ENCODE measurements at regions not wholly inside any gene's neighbourhood (a gene's known extent, or its start where the extent isn't known, plus 50 kb on each side); places are given as distances from the start of the nearest gene placed in this dataset.

GRCh38 chr6:101212640-101213039 lies 180.9 kb upstream of the GRIK2 start:
- DNase-seq (ENCODE audit: low read depth): no peak

GRCh38 chr6:101222007-101222406 lies 171.5 kb upstream of the GRIK2 start:
- DNase-seq (ENCODE audit: low read depth): no peak

- DNase-seq (ENCODE audit: low read depth): no peak
Observed at GRCh38 chr6:101224751-101225150, 168.8 kb upstream of the GRIK2 start.

DNA sequence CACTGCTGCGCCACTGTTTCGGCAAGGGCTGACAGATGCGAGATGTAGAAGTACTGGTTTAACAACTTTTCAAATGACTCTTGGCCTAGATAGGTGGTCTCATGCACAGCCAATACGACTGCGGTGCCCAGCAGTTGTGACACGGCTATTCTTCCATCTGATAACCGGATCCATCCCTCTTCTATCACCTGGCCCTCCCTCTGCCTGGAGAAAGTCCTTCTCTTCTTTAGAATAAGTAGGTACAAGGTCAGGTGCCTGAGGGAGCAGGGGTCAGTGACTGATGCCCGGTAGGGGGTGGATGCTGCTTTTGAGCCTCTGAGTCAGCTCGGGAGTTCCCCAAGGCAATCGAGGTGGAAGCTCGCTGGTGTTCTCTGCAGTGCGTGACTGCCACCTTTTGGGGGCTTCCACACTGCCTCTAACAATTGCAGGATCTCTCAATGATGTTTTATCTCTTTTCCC lies 166.8 kb upstream of the GRIK2 start:
- DNase-seq (ENCODE audit: low read depth): no peak

GRCh38 chr6:101230866-101231265 lies 162.6 kb upstream of the GRIK2 start:
- no peak for DNase-seq (ENCODE audit: low read depth)

- no peak for DNase-seq (ENCODE audit: low read depth)
Observed at GRCh38 chr6:101231606-101232235, 161.8 kb upstream of the GRIK2 start.

DNA sequence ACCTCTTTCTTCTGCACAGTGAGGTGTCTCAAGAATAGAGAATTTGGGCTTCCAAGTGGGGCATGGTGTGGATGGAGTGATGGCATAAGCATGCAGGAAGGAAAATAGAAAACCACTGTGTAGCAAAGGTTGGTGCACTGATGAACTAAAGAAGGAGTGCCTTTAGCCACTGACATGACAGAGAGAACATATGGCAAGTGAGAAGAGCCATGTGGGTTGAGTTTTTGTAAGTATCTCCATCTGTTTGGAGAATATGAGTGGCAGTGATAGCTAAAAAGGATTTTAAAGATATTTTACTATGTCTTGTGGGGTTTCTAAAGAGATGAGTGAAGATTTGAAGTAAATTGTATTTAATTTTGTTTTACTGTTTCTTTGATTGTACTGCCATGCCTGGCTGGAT lies 160.5 kb upstream of the GRIK2 start:
- no peak for DNase-seq (ENCODE audit: low read depth)

DNA sequence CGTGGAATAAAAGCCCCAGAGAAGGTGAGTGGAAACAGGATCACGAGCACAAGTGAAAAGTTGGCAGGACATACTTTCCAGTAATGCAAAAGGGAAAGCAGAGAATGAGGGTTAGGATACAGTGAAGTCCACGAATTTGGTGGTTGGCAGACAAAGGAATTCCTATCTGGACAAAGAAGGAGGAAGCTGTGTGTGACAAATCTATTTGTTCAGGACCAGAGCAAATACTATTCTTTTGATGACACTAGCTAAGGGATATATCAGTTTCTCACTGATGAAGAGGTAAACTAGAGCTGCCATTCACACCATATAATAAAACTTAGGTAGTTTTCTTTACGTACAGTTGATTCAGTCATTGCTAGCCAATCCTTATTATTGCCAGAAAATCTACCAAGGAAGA lies 156.8 kb upstream of the GRIK2 start:
- no peak for DNase-seq (ENCODE audit: low read depth)

- DNase-seq (ENCODE audit: low read depth): no peak
Observed at GRCh38 chr6:101241442-101241841, 152.1 kb upstream of the GRIK2 start.

GRCh38 chr6:101249470-101249869 lies 144.0 kb upstream of the GRIK2 start:
- DNase-seq (ENCODE audit: low read depth): no peak

DNA sequence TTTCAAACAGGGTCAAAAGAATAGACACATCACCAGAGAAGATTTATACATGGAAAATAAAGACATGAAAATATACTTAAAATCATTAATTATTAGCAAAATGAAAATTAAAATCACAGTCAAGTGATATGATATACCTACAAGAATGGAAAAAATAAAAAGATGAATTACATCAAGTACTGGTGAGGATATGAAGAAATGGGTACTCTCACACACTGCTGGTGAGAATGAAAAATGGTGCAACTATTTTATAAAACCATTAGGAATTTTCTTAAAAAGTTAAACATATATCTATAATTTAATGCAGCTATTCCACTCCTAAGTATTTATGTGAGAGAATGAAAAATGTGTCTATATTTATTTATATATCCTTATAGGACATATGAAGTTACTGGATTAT lies 136.3 kb upstream of the GRIK2 start:
- no peak for DNase-seq (ENCODE audit: low read depth)

DNA sequence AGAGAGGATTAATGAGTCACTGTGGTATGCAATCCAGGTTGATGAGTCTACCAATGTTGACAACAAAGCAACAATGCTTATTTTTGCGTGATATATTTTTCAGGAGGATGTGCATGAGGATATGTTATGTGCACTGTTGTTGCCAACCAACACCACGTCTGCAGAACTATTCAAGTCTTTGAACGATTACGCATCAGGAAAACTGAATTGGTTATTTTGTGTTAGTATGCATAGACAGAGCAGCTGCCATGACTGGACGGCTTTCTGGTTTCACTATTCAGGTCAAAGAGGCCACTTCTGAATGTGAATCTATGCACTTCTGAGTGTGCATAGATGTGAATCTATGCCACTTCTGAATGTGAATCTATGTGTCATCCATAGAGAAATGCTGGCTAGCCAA lies 134.0 kb upstream of the GRIK2 start:
- DNase-seq (ENCODE audit: low read depth): no peak

DNA sequence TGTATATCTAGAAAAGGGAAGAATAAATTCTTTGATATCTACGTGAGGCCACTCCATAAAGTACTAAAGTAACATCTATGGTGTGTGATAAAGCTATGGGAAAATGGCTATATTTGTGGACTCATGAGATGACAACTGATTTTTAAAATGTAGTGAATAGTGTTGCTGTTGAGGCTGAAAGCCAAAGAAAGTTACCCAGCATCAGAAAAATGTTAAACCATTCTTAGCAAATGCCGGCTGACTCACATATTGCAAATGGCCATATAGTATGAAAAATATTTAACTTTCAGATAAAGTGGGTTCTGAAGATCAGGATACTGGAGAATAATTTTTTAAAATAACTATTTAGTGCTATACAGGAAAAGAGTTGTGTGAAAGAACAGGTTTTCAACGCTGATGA lies 129.9 kb upstream of the GRIK2 start:
- DNase-seq (ENCODE audit: low read depth): no peak

- DNase-seq (ENCODE audit: low read depth): no peak
Observed at GRCh38 chr6:101266063-101266462, 127.4 kb upstream of the GRIK2 start.

- DNase-seq (ENCODE audit: low read depth): no peak
Observed at GRCh38 chr6:101268541-101268940, 125.0 kb upstream of the GRIK2 start.

GRCh38 chr6:101275251-101275650 lies 118.3 kb upstream of the GRIK2 start:
- DNase-seq (ENCODE audit: low read depth): no peak

DNA sequence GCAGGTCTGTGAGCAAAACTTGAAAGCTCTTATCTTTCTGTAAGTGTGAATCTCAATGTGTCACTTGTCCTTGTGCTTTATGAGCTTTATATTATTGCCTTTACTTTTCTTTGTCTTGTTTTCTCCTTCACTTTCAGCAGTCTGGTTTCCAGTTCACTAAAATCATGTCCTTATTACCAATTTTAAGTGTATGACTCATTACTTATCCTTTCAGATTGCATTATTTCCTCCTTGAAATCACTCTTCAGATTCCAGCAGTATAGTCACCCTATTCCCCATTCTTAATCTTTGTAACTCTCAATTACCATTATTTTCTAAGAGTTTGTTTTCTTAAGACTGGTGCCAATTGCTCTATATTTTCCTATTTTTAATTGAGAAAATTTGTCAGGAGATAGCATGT lies 117.4 kb upstream of the GRIK2 start:
- DNase-seq (ENCODE audit: low read depth): no peak

GRCh38 chr6:101279410-101279809 lies 114.1 kb upstream of the GRIK2 start:
- no peak for DNase-seq (ENCODE audit: low read depth)

GRCh38 chr6:101281266-101281665 lies 112.2 kb upstream of the GRIK2 start:
- DNase-seq (ENCODE audit: low read depth): no peak

DNA sequence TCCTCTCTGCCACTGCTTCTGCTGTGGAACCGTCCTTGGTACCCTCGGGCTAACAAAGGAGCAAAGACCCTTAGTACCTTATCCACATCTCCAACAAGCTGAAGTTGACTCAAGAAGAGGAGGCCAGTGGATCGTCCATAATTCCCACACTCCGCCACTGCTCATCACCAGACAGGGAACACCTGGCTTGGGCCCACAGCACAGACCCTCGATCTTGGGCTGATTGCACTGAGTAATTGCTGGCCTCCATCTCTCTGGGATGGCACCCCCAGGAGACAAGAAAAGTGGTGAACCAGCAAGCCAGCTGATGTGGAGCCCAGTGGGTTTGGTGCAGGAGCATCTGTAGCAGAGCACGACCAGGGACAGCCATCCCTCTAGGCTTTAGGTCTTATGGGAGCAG lies 109.4 kb upstream of the GRIK2 start:
- no peak for DNase-seq (ENCODE audit: low read depth)

- no peak for DNase-seq (ENCODE audit: low read depth)
Observed at GRCh38 chr6:101286146-101286545, 107.4 kb upstream of the GRIK2 start.

DNA sequence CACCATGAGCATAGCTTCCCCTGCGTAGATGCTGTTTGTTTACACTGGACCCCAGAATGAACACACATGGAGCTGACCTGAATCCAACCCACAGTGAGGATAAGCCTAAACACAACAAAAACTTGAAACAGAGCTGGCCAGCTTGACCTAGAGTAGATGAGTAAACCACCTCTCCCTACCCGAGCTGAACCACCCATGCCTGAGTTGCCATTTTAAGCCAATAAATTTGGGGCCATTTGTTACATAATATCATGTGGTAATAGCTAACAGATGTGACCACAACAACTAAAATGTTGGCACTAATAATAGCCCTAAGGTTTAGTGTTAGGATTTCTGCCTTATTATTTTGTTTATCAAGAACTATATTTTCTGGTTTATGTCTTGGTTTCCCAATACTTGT lies 103.2 kb upstream of the GRIK2 start:
- no peak for DNase-seq (ENCODE audit: low read depth)

GRCh38 chr6:101294051-101294638 lies 99.4 kb upstream of the GRIK2 start:
- no peak for DNase-seq (ENCODE audit: low read depth)

DNA sequence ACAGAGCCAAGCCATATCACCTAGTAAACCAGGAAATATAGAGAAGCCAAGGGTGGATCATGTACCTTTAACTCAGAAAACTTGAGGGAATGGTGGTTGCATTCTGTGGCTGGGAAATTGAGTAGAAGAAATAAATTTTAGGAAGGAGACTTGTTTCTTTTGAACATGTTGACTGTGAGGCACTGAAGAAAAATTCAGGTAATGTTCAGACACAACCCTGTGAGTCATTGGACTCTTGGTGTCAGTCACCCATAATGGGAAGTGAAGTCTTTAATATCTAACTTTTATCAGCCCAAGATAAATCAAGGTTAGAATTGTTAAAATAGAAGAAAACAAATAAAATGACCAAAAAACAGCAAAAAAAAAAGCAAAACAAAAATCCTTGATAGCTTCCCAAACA lies 98.8 kb upstream of the GRIK2 start:
- no peak for DNase-seq (ENCODE audit: low read depth)

Data from fibroblast of gingiva (primary cell).